ENCODE measurements at regions not wholly inside any gene's neighbourhood (a gene's known extent, or its start where the extent isn't known, plus 50 kb on each side); places are given as distances from the start of the nearest gene placed in this dataset.
"Not testable (repeated sequence)": the region's sequence is repeated elsewhere in the genome, so short reads cannot be mapped to it uniquely, and the experiment has no call there.

GRCh38 chr3:74413547-74414241, 200.8 kb downstream of the CNTN3 start:
- no peak for FAIRE-seq

GRCh38 chr3:74410276-74410941, 204.1 kb downstream of the CNTN3 start:
- FAIRE-seq = no peak

- FAIRE-seq = no peak
These were observed 205.4 kb downstream of the CNTN3 start for GRCh38 chr3:74409066-74409465.

- FAIRE-seq = no peak
These were observed 211.2 kb downstream of the CNTN3 start for GRCh38 chr3:74403307-74403706.

GRCh38 chr3:74402821-74403220, 211.6 kb downstream of the CNTN3 start:
- FAIRE-seq = no peak

- no peak for FAIRE-seq
These were observed 221.0 kb downstream of the CNTN3 start for GRCh38 chr3:74393426-74393825.

GRCh38 chr3:74390121-74390877, 224.2 kb downstream of the CNTN3 start:
- no peak for FAIRE-seq

- no peak for FAIRE-seq
These were observed 227.2 kb downstream of the CNTN3 start for GRCh38 chr3:74387111-74387735.

GRCh38 chr3:74384159-74384558, 230.3 kb downstream of the CNTN3 start:
- FAIRE-seq = no peak

- FAIRE-seq = no peak
These were observed 236.8 kb downstream of the CNTN3 start for GRCh38 chr3:74377669-74378068.

GRCh38 chr3:74376323-74376722, 238.1 kb downstream of the CNTN3 start:
- FAIRE-seq = not testable (repeated sequence)

- no peak for FAIRE-seq
These were observed 238.8 kb downstream of the CNTN3 start for GRCh38 chr3:74375653-74376052.

- no peak for FAIRE-seq
These were observed 241.7 kb downstream of the CNTN3 start for GRCh38 chr3:74372743-74373142.

GRCh38 chr3:74370342-74370741, 244.1 kb downstream of the CNTN3 start:
- no peak for FAIRE-seq

GRCh38 chr3:74366331-74366730, 248.1 kb downstream of the CNTN3 start:
- no peak for FAIRE-seq

GRCh38 chr3:74363346-74363745, 251.1 kb downstream of the CNTN3 start:
- no peak for FAIRE-seq

- FAIRE-seq = no peak
These were observed 254.1 kb downstream of the CNTN3 start for GRCh38 chr3:74360406-74360805.

- FAIRE-seq = no peak
These were observed 256.6 kb downstream of the CNTN3 start for GRCh38 chr3:74357881-74358280.

GRCh38 chr3:74353039-74353438, 261.4 kb downstream of the CNTN3 start:
- FAIRE-seq = no peak

- no peak for FAIRE-seq
These were observed 262.3 kb downstream of the CNTN3 start for GRCh38 chr3:74352166-74352565.

- FAIRE-seq = no peak
These were observed 263.2 kb downstream of the CNTN3 start for GRCh38 chr3:74351213-74351612.

- no peak for FAIRE-seq
These were observed 265.4 kb downstream of the CNTN3 start for GRCh38 chr3:74349015-74349414.

- FAIRE-seq = no peak
These were observed 266.7 kb downstream of the CNTN3 start for GRCh38 chr3:74347563-74348268.
